ENCODE measurements at regions not wholly inside any gene's neighbourhood (a gene's known extent, or its start where the extent isn't known, plus 50 kb on each side); places are given as distances from the start of the nearest gene placed in this dataset.

DNA sequence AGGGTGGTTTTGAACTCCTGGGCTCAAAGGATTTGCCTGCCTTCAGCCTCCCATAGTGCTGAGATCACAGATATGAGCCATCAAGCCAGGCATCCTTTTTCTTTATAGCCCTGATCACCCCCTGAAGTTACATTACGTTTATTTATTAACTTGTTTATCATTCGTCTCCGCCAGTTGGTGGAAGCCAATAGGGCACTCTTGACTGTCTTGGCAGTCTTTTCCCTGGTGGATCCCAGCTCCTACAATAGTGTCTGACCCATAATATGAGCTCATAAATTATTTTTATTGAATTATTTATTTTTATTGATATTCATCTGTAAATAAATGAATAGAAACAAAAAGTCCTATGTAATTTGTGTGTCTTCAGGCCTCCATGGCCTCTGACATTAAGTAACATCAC lies 484.3 kb upstream of the FAT1 start:
- DNase-seq, result no peak
- Histone ChIP-seq H3K36me3 (no peaks in the 10 kb centered on the region), H3K9me3 (no peaks in the 10 kb centered on the region), H3K4me3 (ENCODE audit: low read depth, low read length) (no peak overlapping the region), H3K4me1 (no peaks in the 10 kb centered on the region), H3K27me3 (no peaks in the 10 kb centered on the region)
- TF ChIP-seq, protein P1, sequence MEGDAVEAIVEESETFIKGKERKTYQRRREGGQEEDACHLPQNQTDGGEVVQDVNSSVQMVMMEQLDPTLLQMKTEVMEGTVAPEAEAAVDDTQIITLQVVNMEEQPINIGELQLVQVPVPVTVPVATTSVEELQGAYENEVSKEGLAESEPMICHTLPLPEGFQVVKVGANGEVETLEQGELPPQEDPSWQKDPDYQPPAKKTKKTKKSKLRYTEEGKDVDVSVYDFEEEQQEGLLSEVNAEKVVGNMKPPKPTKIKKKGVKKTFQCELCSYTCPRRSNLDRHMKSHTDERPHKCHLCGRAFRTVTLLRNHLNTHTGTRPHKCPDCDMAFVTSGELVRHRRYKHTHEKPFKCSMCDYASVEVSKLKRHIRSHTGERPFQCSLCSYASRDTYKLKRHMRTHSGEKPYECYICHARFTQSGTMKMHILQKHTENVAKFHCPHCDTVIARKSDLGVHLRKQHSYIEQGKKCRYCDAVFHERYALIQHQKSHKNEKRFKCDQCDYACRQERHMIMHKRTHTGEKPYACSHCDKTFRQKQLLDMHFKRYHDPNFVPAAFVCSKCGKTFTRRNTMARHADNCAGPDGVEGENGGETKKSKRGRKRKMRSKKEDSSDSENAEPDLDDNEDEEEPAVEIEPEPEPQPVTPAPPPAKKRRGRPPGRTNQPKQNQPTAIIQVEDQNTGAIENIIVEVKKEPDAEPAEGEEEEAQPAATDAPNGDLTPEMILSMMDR (IDR thresholded peaks at IDR 0.05; ENCODE audit: low read depth, low read length), result no peak

DNA sequence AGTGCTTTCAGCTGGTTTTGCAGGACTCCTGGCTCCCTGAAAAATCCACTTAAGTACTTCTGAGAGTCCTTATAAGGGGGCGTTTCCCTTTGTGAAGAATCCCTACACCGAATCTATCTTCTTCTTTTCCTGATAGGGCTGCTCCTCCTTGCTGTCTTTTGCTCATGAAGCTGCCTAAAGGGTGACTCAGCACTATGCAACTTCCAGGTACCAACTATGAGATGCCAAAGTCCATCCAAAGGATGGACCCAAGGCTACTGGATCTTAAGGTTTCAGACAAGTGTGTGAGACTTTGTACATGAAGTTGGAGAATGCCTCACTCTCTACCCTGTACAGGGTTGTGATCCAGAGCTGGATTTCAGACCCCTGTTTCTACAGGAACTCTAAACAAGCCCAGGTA lies 485.0 kb upstream of the FAT1 start:
- no peaks in the 10 kb centered on the region for H3K9me3 ChIP-seq
- H3K27me3 ChIP-seq, result no peaks in the 10 kb centered on the region
- DNase-seq, result no peak
- H3K4me3 ChIP-seq (ENCODE audit: low read depth, low read length), result no peak overlapping the region
- H3K36me3 ChIP-seq, result no peaks in the 10 kb centered on the region
- TF ChIP-seq, protein P1 (IDR thresholded peaks at IDR 0.05; ENCODE audit: low read depth, low read length), result no peak
- H3K4me1 ChIP-seq, result no peaks in the 10 kb centered on the region

DNA sequence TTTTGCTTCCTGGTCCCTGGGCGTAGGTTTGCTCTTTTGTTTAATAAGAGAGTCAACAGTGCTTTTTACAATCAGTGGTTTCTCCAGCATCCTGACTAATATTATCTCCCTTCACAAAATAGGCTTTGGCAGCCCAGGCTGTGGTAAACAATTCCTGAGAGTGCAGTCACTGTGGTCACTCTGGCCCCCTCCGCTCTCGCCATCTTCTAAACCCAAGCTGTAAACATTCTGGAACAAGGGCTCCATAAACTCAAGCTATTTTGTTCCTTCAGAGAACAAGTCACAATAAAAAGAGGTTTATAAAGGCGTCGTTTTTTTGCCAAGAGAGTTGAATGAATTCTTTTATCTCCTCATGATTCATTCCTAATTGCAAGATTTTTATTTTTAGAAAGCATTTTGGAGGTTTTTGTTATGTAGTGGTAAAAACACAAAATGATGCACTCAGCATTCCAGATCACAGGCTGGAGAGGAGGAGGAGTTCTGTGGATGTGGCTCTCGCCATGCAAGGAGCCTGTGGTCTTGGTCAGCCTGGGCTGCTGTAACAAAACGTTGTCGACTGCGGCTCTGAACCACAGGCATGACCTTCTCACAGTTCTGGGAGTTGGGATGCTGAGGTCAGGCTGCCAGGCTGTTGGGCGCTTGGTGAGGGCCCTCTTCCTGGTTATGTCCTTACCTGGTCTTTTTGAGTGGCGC lies 486.4 kb upstream of the FAT1 start:
- H3K4me1 ChIP-seq, result no peaks in the 10 kb centered on the region
- H3K9me3 ChIP-seq, result no peaks in the 10 kb centered on the region
- no peaks in the 10 kb centered on the region for H3K36me3 ChIP-seq
- no peaks in the 10 kb centered on the region for H3K27me3 ChIP-seq
- H3K4me3 ChIP-seq (ENCODE audit: low read depth, low read length), result no peak overlapping the region
- TF ChIP-seq, protein P1 (IDR thresholded peaks at IDR 0.05; ENCODE audit: low read depth, low read length), result no peak
- no peak for DNase-seq

DNA sequence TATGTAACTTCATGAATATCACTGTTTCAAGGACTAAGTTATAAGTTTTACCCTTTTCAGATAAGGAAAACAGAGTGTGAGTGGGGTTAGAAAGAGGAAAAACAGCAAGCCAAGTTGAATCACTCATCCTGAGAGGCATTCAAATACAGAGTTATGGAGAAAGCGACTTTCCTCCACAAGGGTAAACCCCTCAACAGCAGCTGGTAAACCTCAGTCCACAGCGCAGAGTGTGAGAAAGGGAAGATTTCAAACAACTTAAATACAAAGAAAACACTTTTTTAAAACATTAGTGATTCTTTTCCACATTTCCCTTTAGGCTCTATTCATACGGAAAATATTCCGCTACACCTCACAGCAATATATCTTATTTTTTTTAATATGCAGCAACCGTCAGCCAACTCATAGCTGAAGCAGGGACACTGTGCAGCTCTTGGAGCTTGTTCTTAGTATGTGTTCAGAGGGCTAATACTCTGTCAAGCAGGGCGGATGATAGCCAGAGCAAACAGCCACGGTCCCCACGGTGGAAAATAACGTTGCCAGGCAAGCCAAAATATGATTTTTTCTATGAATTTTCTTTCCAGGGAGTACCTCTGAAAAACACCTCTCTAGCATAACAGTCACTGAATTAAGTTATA lies 488.9 kb upstream of the FAT1 start:
- no peak for DNase-seq
- H3K4me3 ChIP-seq (ENCODE audit: low read depth, low read length), result no peak overlapping the region
- H3K36me3 ChIP-seq, result no peaks in the 10 kb centered on the region
- H3K4me1 ChIP-seq, result no peaks in the 10 kb centered on the region
- H3K27me3 ChIP-seq, result no peaks in the 10 kb centered on the region
- no peaks in the 10 kb centered on the region for H3K9me3 ChIP-seq
- TF ChIP-seq, protein P1 (IDR thresholded peaks at IDR 0.05; ENCODE audit: low read depth, low read length), result no peak

DNA sequence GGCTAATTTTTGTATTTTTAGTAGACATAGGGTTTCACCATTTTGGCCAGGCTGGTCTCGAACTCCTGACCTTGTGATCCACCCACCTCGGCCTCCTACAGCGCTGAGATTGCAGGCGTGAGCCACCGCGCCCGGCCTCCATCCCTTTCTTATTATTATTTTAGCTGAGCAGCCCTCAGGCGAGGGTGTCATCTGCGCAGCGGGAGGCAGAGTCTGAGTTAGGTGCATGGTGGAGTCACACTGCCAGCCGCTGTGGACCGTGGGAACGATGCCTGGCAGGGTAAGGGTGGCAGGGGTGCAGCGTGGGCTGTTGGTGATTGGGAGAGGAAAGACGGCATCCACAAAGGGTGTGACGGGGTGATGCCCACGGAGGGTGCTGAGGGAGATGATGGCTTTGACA lies 491.8 kb upstream of the FAT1 start:
- TF ChIP-seq, protein P1 (IDR thresholded peaks at IDR 0.05; ENCODE audit: low read depth, low read length), result no peak
- H3K36me3 ChIP-seq, result no peaks in the 10 kb centered on the region
- H3K4me3 ChIP-seq (ENCODE audit: low read depth, low read length), result no peak overlapping the region
- no peaks in the 10 kb centered on the region for H3K27me3 ChIP-seq
- H3K4me1 ChIP-seq, result no peaks in the 10 kb centered on the region; the same call in 1 of the 2 replicates
- H3K9me3 ChIP-seq, result no peaks in the 10 kb centered on the region
- no peak for DNase-seq

DNA sequence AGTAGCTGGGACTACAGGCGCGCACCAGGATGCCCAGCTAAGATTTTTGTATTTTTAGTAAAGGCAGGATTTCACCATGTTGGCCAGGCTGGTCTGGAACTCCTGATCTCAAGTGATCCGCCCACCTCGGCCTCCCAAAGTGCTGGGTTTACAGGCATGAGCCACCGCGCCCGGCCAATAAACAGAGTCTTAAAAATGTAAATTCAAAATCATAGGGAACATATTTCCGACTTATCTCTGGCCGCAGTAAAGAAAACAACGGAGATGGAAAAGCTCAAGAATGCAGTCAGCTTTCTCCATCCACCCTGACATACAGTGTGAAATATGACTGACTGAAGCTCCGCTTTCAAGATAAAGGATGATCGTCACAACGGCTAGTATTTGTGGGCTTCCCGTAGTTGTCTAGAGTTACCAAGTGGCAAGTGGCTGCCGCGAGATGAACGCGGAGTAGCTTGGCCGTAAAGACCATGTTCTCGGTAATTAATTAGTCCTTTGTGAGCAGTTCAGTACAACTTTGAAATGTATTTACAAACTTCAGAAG lies 495.1 kb upstream of the FAT1 start:
- Histone ChIP-seq H3K9me3 (no peaks in the 10 kb centered on the region), H3K27me3 (no peaks in the 10 kb centered on the region), H3K4me3 (ENCODE audit: low read depth, low read length) (no peak overlapping the region), H3K36me3 (no peaks in the 10 kb centered on the region), H3K4me1 (no peaks in the 10 kb centered on the region; the same call in 1 of the 2 replicates)
- DNase-seq, result no peak
- TF ChIP-seq, protein P1 (IDR thresholded peaks at IDR 0.05; ENCODE audit: low read depth, low read length), result no peak

Data from BE2C (cell line).